ENCODE measurements at regions not wholly inside any gene's neighbourhood (a gene's known extent, or its start where the extent isn't known, plus 50 kb on each side); places are given as distances from the start of the nearest gene placed in this dataset.

- TF ChIP-seq ZNF462 (CRISPR knock-in tag; IDR thresholded peaks at IDR 0.05): no peak
- TF ChIP-seq STAT1 (IDR thresholded peaks at IDR 0.05; ENCODE audit: unreplicated experiment): no peak
- no peak for TF ChIP-seq ZNF114 (CRISPR knock-in tag; IDR thresholded peaks at IDR 0.05)
- no peak for TF ChIP-seq CREB1 (CRISPR knock-in tag; IDR thresholded peaks at IDR 0.05; ENCODE audit: low read depth)
Measured at GRCh38 chr18:45174629-45175136, 440.6 kb upstream of the SLC14A2 start (continued).

- Histone ChIP-seq H2AFZ (no peak overlapping the region), H3K4me2 (no peak overlapping the region), H3K36me3 (ENCODE audit: insufficient read depth) (no peaks in the 10 kb centered on the region), H3K9me2 (ENCODE audit: insufficient read depth) (no peaks in the 10 kb centered on the region), H3K4me1 (ENCODE audit: insufficient read depth) (no peaks in the 10 kb centered on the region), H3K27me3 (ENCODE audit: insufficient read depth) (no peaks in the 10 kb centered on the region), H3K27ac (ENCODE audit: low read depth) (no peak overlapping the region), H4K20me1 (replicated peaks; ENCODE audit: insufficient read depth) (no peaks in the 10 kb centered on the region), H3K79me2 (replicated peaks; ENCODE audit: insufficient read depth) (no peaks in the 10 kb centered on the region), H3F3A (replicated peaks; ENCODE audit: low read depth) (no peaks in the 10 kb centered on the region), H3K4me3 (no peak overlapping the region)
- Mint-ChIP-seq H3K27me3 (ENCODE audit: insufficient read depth, low read depth, poor library complexity) (no peaks in the 10 kb centered on the region), H3K4me1 (peaks cover 4% of the 10 kb centered on the region; the same call in 2 of the 3 replicates), H3K4me3 (no peak overlapping the region), H3K36me3 (ENCODE audit: low read depth) (no peaks in the 10 kb centered on the region), H3K9me3 (no peaks in the 10 kb centered on the region), H3K27ac (no peak overlapping the region)
- DNase-seq (ENCODE audit: low spot score) (no peak), ATAC-seq (no peak)
- TF ChIP-seq ETS1 (IDR thresholded peaks at IDR 0.05) (no peak), STAT1 (IDR thresholded peaks at IDR 0.05; ENCODE audit: unreplicated experiment) (no peak), NANOG (IDR thresholded peaks at IDR 0.05; ENCODE audit: borderline replicate concordance) (no peak), JUNB (IDR thresholded peaks at IDR 0.05; ENCODE audit: unreplicated experiment) (no peak), ZNF331 (CRISPR knock-in tag; IDR thresholded peaks at IDR 0.05; ENCODE audit: low read depth) (no peak)
Measured at GRCh38 chr18:45175511-45175910, 439.8 kb upstream of the SLC14A2 start.
